Fibroblast of lung (primary cell): ENCODE measurements at regions not wholly inside any gene's neighbourhood (a gene's known extent, or its start where the extent isn't known, plus 50 kb on each side); places are given as distances from the start of the nearest gene placed in this dataset.

Experiments used
- CTCF ChIP-seq, 2 donors: IDR thresholded peaks in 1 of 2; conservative IDR thresholded peaks in 1 of 2; 1 replicate in 1 of 2; 2 replicates in 1 of 2; pipeline ENCODE4 v1.5.1; 2011 to 2012; ENCODE audit warnings: low read length in 2 of 2, control low read depth in 1 of 2, inconsistent platforms in 1 of 2, low read depth in 1 of 2, mild to moderate bottlenecking in 1 of 2
- EZH2 ChIP-seq: IDR thresholded peaks from 2 replicates; pipeline ENCODE4 v1.5.1; 2012; ENCODE audit warnings: low read length, control low read depth, mild to moderate bottlenecking; ENCODE audit errors: missing control alignments

DNA sequence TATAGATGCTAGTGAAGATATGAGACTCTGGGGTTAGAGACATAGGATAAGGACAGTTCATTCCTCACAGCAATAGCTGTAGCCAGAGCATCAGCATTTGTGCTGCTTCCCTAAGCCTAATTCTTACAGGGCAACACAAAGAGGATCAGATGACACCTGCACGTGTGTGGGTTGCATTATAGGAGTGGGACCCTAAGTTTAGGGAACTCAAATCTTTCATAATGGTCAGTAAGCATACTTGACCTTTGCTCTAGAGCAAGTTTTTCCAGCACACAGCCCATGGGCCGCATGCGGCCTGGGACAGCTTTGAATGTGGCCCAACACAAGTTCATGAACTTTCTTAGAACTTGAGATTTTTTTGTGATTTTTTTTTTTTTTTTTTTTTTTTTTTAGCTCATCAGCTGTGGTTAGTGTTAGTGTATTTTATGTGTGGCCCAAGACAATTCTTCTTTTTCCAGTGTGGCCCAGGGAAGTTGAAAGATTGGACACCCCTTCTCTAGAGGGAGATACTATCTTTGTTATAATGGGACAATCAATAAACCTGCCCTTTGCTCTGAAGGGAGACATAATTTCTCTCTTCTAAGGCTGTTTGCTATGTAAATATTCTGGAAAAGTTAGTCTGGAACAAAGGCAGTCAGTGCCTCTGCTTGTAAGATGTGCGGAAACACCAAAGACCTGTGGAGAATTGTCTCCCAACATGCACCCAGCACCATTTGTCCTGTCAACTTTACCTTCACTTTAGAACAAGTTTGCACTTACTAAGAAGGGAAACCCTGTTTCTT lies 650.2 kb downstream of the ZNF674 start:
- TF ChIP-seq CTCF (conservative IDR thresholded peaks at IDR 0.05 in 1 of 2, IDR thresholded peaks at IDR 0.05 in 1 of 2; ENCODE audit: low read depth in 1 of 2, low read length in 2 of 2) (no peak), EZH2 (no peak)
